Fibroblast of the aortic adventitia (primary cell): ENCODE measurements at regions not wholly inside any gene's neighbourhood (a gene's known extent, or its start where the extent isn't known, plus 50 kb on each side); places are given as distances from the start of the nearest gene placed in this dataset.

ENCODE experiments used
- DNase-seq: peaks from one replicate; pipeline ENCODE4 v3.0.0-alpha.2; 2010; ENCODE audit warnings: low read depth
- H3K4me3 ChIP-seq: 2 replicates; pipeline ENCODE4 v1.5.1; 2011; ENCODE audit warnings: low read depth, mild to moderate bottlenecking, control low read depth, low read length, moderate library complexity
- TF ChIP-seq, protein P1 (sequence below): IDR thresholded peaks from 2 replicates; pipeline ENCODE4 v1.5.1; 2011; ENCODE audit warnings: mild to moderate bottlenecking, low read length, control low read depth, inconsistent platforms; ENCODE audit not compliant: insufficient read depth

- TF ChIP-seq, protein P1, sequence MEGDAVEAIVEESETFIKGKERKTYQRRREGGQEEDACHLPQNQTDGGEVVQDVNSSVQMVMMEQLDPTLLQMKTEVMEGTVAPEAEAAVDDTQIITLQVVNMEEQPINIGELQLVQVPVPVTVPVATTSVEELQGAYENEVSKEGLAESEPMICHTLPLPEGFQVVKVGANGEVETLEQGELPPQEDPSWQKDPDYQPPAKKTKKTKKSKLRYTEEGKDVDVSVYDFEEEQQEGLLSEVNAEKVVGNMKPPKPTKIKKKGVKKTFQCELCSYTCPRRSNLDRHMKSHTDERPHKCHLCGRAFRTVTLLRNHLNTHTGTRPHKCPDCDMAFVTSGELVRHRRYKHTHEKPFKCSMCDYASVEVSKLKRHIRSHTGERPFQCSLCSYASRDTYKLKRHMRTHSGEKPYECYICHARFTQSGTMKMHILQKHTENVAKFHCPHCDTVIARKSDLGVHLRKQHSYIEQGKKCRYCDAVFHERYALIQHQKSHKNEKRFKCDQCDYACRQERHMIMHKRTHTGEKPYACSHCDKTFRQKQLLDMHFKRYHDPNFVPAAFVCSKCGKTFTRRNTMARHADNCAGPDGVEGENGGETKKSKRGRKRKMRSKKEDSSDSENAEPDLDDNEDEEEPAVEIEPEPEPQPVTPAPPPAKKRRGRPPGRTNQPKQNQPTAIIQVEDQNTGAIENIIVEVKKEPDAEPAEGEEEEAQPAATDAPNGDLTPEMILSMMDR: no peak
- DNase-seq: no peak
- H3K4me3 ChIP-seq: no peak overlapping the region
Measured at GRCh38 chr1:228873709-228874108, 138.4 kb downstream of the RHOU start.

- no peak overlapping the region for H3K4me3 ChIP-seq
- TF ChIP-seq, protein P1: no peak
- DNase-seq: no peak
Measured at GRCh38 chr1:228875741-228876140, 140.5 kb downstream of the RHOU start.

DNA sequence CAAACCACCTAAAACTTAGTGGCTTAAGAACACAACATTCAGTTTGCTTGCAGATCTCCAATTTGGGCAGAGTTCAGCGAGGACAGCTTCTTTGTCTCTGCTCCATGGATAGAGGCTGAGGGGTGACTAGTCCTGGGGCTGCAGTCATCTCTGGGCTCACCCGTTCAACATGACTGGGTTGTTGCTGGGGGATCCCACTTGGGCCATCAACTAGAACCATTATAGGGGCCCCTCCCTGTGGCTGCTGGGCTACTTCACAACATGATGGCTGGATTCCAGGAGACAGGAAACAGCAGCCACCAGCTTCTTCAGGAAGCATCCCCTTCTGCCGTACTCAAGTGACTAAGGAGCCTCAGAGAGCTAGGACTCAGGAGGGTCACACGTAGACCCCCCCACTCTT, 140.9 kb downstream of the RHOU start:
- H3K4me3 ChIP-seq: no peak overlapping the region
- TF ChIP-seq, protein P1: no peak
- DNase-seq: no peak

GRCh38 chr1:228879164-228879563, 143.9 kb downstream of the RHOU start:
- TF ChIP-seq, protein P1: no peak
- H3K4me3 ChIP-seq: no peak overlapping the region
- no peak for DNase-seq

- no peak for DNase-seq
- H3K4me3 ChIP-seq: no peak overlapping the region
- TF ChIP-seq, protein P1: no peak
Measured at GRCh38 chr1:228882041-228882770, 146.9 kb downstream of the RHOU start.

- H3K4me3 ChIP-seq: no peak overlapping the region
- no peak for DNase-seq
- TF ChIP-seq, protein P1: no peak
Measured at GRCh38 chr1:228882771-228883450, 147.6 kb downstream of the RHOU start.
